Activated CD4-positive, alpha-beta T cell treated with anti-CD3 and anti-CD28 coated beads for 48 hours (primary cell): ENCODE measurements at regions not wholly inside any gene's neighbourhood (a gene's known extent, or its start where the extent isn't known, plus 50 kb on each side); places are given as distances from the start of the nearest gene placed in this dataset.

Experiments
- DNase-seq: peaks from one replicate; pipeline ENCODE4 v3.0.0-alpha.2; 2020

GRCh38 chr4:161222889-161223288 lies 940.9 kb downstream of the FSTL5 start:
- no peak for DNase-seq

GRCh38 chr4:161208564-161208963 lies 955.2 kb downstream of the FSTL5 start:
- no peak for DNase-seq

- no peak for DNase-seq
These were observed 957.2 kb downstream of the FSTL5 start for GRCh38 chr4:161206528-161207080.

- no peak for DNase-seq
These were observed 959.9 kb downstream of the FSTL5 start for GRCh38 chr4:161203865-161204264.

GRCh38 chr4:161197912-161198311 lies 965.9 kb downstream of the FSTL5 start:
- DNase-seq = no peak

- DNase-seq = no peak
These were observed 966.3 kb downstream of the FSTL5 start for GRCh38 chr4:161197474-161197873.

- DNase-seq = no peak
These were observed 974.3 kb downstream of the FSTL5 start for GRCh38 chr4:161189286-161190134.

- DNase-seq = no peak
These were observed 975.2 kb downstream of the FSTL5 start for GRCh38 chr4:161188578-161188977.

GRCh38 chr4:161187569-161187968 lies 976.2 kb downstream of the FSTL5 start:
- DNase-seq = no peak

- DNase-seq = no peak
These were observed 977.0 kb downstream of the FSTL5 start for GRCh38 chr4:161186750-161187149.

GRCh38 chr4:161186012-161186411 lies 977.8 kb downstream of the FSTL5 start:
- no peak for DNase-seq

GRCh38 chr4:161183729-161184128 lies 980.1 kb downstream of the FSTL5 start:
- no peak for DNase-seq

- DNase-seq = no peak
These were observed 980.9 kb downstream of the FSTL5 start for GRCh38 chr4:161182913-161183312.

GRCh38 chr4:161178310-161178709 lies 985.5 kb downstream of the FSTL5 start:
- DNase-seq = no peak

GRCh38 chr4:161172396-161173026 lies 991.3 kb downstream of the FSTL5 start:
- DNase-seq = no peak

- no peak for DNase-seq
These were observed 996.3 kb downstream of the FSTL5 start for GRCh38 chr4:161167539-161167938.

- no peak for DNase-seq
These were observed 1003.1 kb downstream of the FSTL5 start for GRCh38 chr4:161160718-161161117.

- DNase-seq = no peak
These were observed 1015.7 kb downstream of the FSTL5 start for GRCh38 chr4:161148051-161148450.

GRCh38 chr4:161143375-161143774 lies 1020.4 kb downstream of the FSTL5 start:
- DNase-seq = no peak

- no peak for DNase-seq
These were observed 1029.0 kb downstream of the FSTL5 start for GRCh38 chr4:161134795-161135194.

GRCh38 chr4:161133586-161134276 lies 1030.1 kb downstream of the FSTL5 start:
- no peak for DNase-seq

GRCh38 chr4:161132715-161133425 lies 1030.9 kb downstream of the FSTL5 start:
- DNase-seq = no peak

- DNase-seq = no peak
These were observed 1042.3 kb downstream of the FSTL5 start for GRCh38 chr4:161121451-161121850.
